HG02938 (cell line): ENCODE measurements at regions not wholly inside any gene's neighbourhood (a gene's known extent, or its start where the extent isn't known, plus 50 kb on each side); places are given as distances from the start of the nearest gene placed in this dataset.
A peak's percentile ranks its signal among the peaks of the same experiment; 100 is the strongest.
"Not testable (repeated sequence)": the region's sequence is repeated elsewhere in the genome, so short reads cannot be mapped to it uniquely, and the experiment has no call there.

Experiments used
- ATAC-seq: cut with Tn5 transposase; IDR thresholded peaks from one replicate; pipeline ENCODE4 v1.9.1; 2021; ENCODE audit warnings: mild to moderate bottlenecking, moderate library complexity; ENCODE audit not compliant: unreplicated experiment

- no peak for ATAC-seq
Measured at GRCh38 chr4:59689149-59689548, 1511.0 kb upstream of the ADGRL3 start.

- no peak for ATAC-seq
Measured at GRCh38 chr4:59695355-59696053, 1504.6 kb upstream of the ADGRL3 start.

- no peak for ATAC-seq
Measured at GRCh38 chr4:59698041-59698440, 1502.1 kb upstream of the ADGRL3 start.

- no peak for ATAC-seq
Measured at GRCh38 chr4:59700651-59701050, 1499.5 kb upstream of the ADGRL3 start.

GRCh38 chr4:59704616-59705015, 1495.5 kb upstream of the ADGRL3 start:
- no peak for ATAC-seq

- ATAC-seq, result no peak
Measured at GRCh38 chr4:59712470-59712869, 1487.7 kb upstream of the ADGRL3 start.

- ATAC-seq, result not testable (repeated sequence)
Measured at GRCh38 chr4:59724286-59724685, 1475.8 kb upstream of the ADGRL3 start.

- no peak for ATAC-seq
Measured at GRCh38 chr4:59727745-59728144, 1472.4 kb upstream of the ADGRL3 start.

- no peak for ATAC-seq
Measured at GRCh38 chr4:59728496-59728895, 1471.6 kb upstream of the ADGRL3 start.

GRCh38 chr4:59729321-59729720, 1470.8 kb upstream of the ADGRL3 start:
- no peak for ATAC-seq

GRCh38 chr4:59748433-59748832, 1451.7 kb upstream of the ADGRL3 start:
- ATAC-seq, result no peak

GRCh38 chr4:59759082-59759825, 1440.9 kb upstream of the ADGRL3 start:
- ATAC-seq, result no peak

GRCh38 chr4:59762344-59762743, 1437.8 kb upstream of the ADGRL3 start:
- ATAC-seq, result no peak

GRCh38 chr4:59770601-59771264, 1429.4 kb upstream of the ADGRL3 start:
- no peak for ATAC-seq

- no peak for ATAC-seq
Measured at GRCh38 chr4:59772641-59773139, 1427.4 kb upstream of the ADGRL3 start.

GRCh38 chr4:59780271-59780670, 1419.9 kb upstream of the ADGRL3 start:
- not testable (repeated sequence) for ATAC-seq

GRCh38 chr4:59805176-59805575, 1395.0 kb upstream of the ADGRL3 start:
- no peak for ATAC-seq

- ATAC-seq, result no peak
Measured at GRCh38 chr4:59814402-59815010, 1385.6 kb upstream of the ADGRL3 start.

- ATAC-seq, result peak; percentile 86
Measured at GRCh38 chr4:59818656-59819055, 1381.5 kb upstream of the ADGRL3 start.

- ATAC-seq, result no peak
Measured at GRCh38 chr4:59823311-59823710, 1376.8 kb upstream of the ADGRL3 start.

- no peak for ATAC-seq
Measured at GRCh38 chr4:59825104-59825503, 1375.0 kb upstream of the ADGRL3 start.
